ENCODE measurements at regions not wholly inside any gene's neighbourhood (a gene's known extent, or its start where the extent isn't known, plus 50 kb on each side); places are given as distances from the start of the nearest gene placed in this dataset.

DNA sequence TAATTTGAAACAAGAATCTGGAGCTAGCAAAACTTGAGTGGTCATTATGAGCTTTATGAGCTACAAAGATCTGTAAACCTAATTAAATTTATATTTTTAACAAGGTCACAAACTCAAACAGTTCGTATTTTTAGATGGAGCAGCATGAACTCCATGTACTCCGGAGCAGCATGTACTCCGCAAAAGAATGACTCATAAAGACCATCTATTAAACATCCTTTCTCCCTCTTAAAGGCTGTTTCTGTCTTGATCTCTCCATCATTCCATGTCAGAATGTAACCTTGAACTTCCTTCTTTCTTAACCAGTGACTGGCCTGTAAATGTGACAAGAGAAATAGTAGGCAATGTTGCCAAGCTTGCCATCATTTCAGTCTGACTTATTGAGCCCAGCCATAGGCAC is 696.9 kb downstream of the ZNF385D start:
- ATAC-seq: no peak

DNA sequence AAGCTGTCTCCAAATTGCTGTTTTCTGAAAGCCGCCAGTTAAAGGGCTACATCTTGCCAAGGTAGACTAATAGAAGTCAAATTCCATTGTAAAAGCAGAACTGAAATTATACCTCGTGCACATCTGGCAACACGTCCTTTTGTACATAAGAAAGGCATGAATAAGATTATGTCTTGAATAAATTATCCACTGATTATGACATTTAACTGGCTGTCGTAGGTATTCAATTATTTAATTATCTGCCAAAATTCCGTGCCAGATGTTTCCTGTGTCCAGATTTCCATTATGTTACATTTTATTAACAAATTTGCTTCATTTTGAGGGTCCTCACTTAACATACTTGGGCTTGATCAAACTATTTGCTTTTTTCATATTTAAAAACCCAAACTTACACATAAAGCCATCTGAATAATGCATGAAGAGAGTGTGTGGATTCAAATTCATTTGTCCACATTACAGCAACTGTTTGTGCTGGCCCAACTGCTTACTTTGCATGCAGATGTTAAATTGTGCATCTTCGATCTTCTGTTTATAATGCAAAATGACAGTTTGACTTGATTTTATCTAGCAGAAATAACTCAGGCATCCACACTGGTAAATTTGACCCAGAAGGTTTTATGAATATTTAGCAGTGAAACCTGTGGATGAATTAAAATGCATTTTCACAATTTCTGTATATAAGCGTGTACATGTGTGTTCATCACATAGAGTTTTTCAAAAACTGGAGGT is 701.5 kb downstream of the ZNF385D start:
- CTCF ChIA-PET: no interaction called here
- peaks cover 3% of the 10 kb centered on the region for H3K9me3 Mint-ChIP-seq (ENCODE audit: low read depth)
- POLR2A ChIA-PET: no interaction called here
- no peaks in the 10 kb centered on the region for H3K27me3 Mint-ChIP-seq
- no peak overlapping the region for H3K4me3 Mint-ChIP-seq
- intact Hi-C loops (cut with DNase I, micrococcal nuclease): no loop called here
- no peaks in the 10 kb centered on the region for H3K36me3 Mint-ChIP-seq (ENCODE audit: low read depth)
- no peaks in the 10 kb centered on the region for H3K4me1 Mint-ChIP-seq
- H3K27ac Mint-ChIP-seq: no peak overlapping the region
- DNase-seq (no peak), ATAC-seq (no peak)

More for the DNA sequence above, 696.9 kb downstream of the ZNF385D start:
- Mint-ChIP-seq H3K27me3 (no peaks in the 10 kb centered on the region), H3K4me1 (no peaks in the 10 kb centered on the region), H3K9me3 (ENCODE audit: low read depth) (peaks cover 3% of the 10 kb centered on the region), H3K27ac (no peak overlapping the region), H3K4me3 (no peak overlapping the region), H3K36me3 (ENCODE audit: low read depth) (no peaks in the 10 kb centered on the region)
- POLR2A ChIA-PET: no interaction called here
- CTCF ChIA-PET: no interaction called here
- intact Hi-C loops (cut with DNase I, micrococcal nuclease): no loop called here
- DNase-seq: no peak

DNA sequence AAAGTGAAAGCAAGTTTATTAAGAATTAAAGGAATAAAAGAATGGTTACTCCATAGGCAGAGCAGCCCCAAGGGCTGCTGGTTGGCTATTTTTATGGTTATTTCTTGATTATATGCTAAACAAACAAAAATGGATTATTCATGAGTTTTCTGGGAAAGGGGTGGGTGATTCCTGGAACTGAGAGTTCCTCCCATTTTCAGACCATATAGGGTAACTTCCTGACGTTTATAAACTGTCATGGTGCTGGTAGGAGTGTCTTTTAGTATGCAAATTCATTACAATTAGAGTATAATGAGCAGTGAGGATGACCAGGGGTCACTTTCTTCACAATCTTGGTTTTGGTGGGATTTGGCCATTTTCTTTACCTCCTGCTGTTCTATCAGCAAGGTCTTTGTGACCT is 707.9 kb downstream of the ZNF385D start:
- no peaks in the 10 kb centered on the region for H3K36me3 Mint-ChIP-seq (ENCODE audit: low read depth)
- ChIA-PET CTCF (no interaction called here), POLR2A (no interaction called here)
- H3K4me1 Mint-ChIP-seq: no peaks in the 10 kb centered on the region
- H3K27me3 Mint-ChIP-seq: no peaks in the 10 kb centered on the region
- no peak overlapping the region for H3K27ac Mint-ChIP-seq
- intact Hi-C loops (cut with DNase I, micrococcal nuclease): no loop called here
- H3K4me3 Mint-ChIP-seq: no peak overlapping the region
- ATAC-seq (no peak), DNase-seq (no peak)
- no peaks in the 10 kb centered on the region for H3K9me3 Mint-ChIP-seq (ENCODE audit: low read depth)

DNA sequence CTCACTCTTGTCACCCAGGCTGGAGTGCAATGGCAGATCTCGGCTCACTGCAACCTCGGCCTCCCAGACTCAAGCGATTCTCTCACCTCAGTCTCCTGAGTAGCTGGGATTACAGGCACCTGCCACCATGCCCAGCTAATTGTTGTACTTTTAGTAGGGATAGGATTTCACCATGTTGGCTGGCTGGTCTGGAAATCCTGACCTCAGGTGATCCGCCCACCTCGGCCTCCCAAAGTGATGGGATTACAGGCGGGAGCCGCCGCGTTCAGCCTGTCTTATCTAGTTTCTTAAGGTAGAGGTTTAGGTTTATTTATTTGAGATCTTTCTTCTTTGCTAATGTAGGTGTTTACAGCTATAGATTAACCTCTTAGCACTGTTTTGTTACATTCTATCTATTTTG is 708.8 kb downstream of the ZNF385D start:
- intact Hi-C loops (cut with DNase I, micrococcal nuclease): no loop called here

DNA sequence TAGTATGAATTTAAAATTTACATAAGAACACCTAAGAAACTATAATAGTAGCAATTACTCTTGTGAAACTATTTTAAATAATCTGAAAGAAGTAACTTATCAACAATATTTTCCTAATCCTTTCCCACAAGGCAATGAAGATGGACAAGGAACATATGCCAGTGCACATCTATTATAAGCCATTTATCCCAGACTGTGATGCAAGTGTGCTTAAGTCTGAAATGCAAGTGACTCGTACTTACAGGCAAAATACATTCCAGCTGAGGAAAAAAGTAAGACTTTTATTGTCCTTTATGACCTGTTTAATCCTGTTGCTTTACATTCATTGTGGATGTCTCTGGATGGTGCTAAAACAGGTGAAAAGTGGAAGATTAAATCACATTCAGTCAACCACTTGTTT is 709.4 kb downstream of the ZNF385D start:
- H3K27ac Mint-ChIP-seq: no peak overlapping the region
- no peaks in the 10 kb centered on the region for H3K4me1 Mint-ChIP-seq
- DNase-seq (no peak), ATAC-seq (no peak)
- intact Hi-C loops (cut with DNase I, micrococcal nuclease): no loop called here
- POLR2A ChIA-PET: no interaction called here
- no peak overlapping the region for H3K4me3 Mint-ChIP-seq
- H3K9me3 Mint-ChIP-seq (ENCODE audit: low read depth): peaks cover 2% of the 10 kb centered on the region
- CTCF ChIA-PET: no interaction called here
- H3K36me3 Mint-ChIP-seq (ENCODE audit: low read depth): no peaks in the 10 kb centered on the region
- no peaks in the 10 kb centered on the region for H3K27me3 Mint-ChIP-seq

More for the DNA sequence above, 708.8 kb downstream of the ZNF385D start:
- ChIA-PET CTCF (no interaction called here), POLR2A (no interaction called here)
- Mint-ChIP-seq H3K27me3 (no peaks in the 10 kb centered on the region), H3K27ac (no peak overlapping the region), H3K4me3 (no peak overlapping the region), H3K36me3 (ENCODE audit: low read depth) (no peaks in the 10 kb centered on the region), H3K4me1 (no peaks in the 10 kb centered on the region), H3K9me3 (ENCODE audit: low read depth) (peaks cover 2% of the 10 kb centered on the region)
- ATAC-seq (no peak), DNase-seq (no peak)

DNA sequence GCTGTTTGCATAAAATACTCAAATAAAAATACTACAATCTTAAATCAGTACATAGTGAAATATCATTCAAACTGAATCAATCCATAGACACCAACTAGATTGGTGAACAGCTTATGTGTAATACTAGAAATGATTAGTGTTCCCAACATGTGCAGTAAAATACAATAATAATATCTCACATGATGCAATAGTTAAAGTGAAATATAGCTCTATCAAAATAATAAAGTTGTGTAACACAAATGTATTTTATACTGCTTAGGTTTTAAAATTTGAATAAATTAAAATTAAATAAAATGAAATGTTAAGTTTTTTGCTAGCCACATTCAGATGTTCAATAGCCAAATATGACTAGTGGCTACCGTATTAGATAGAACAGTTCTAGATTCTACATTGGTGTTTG is 714.1 kb downstream of the ZNF385D start:
- no peaks in the 10 kb centered on the region for H3K36me3 Mint-ChIP-seq (ENCODE audit: low read depth)

DNA sequence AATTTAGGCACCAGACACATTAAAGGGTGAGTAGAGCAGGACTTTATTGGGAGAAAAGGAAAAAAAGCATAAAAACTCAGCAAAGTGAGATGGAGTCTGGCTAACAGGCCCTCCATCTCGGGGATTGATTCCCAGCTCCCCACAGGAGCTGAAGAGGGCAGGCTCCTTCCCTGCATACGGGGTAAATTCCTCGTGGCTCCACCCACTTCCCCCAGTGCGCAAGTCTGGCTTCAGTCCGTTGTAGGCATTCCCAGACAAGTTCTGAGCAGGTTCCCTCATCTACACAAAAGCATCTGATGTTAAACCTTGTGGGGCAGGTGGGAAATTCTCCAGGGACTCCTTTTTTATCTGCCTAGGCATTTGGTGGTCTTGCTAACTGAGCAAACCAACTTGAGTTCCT is 722.6 kb downstream of the ZNF385D start:
- no peaks in the 10 kb centered on the region for H3K27me3 Mint-ChIP-seq
- POLR2A ChIA-PET: no interaction called here
- no peak overlapping the region for H3K27ac Mint-ChIP-seq
- CTCF ChIA-PET: no interaction called here
- no peak overlapping the region for H3K4me3 Mint-ChIP-seq
- ATAC-seq (no peak), DNase-seq (no peak)
- no peaks in the 10 kb centered on the region for H3K36me3 Mint-ChIP-seq (ENCODE audit: low read depth)
- H3K4me1 Mint-ChIP-seq: no peaks in the 10 kb centered on the region
- H3K9me3 Mint-ChIP-seq (ENCODE audit: low read depth): peaks cover 3% of the 10 kb centered on the region
- intact Hi-C loops (cut with DNase I, micrococcal nuclease): no loop called here

More for the DNA sequence above, 714.1 kb downstream of the ZNF385D start:
- no peak overlapping the region for H3K4me3 Mint-ChIP-seq
- no peaks in the 10 kb centered on the region for H3K4me1 Mint-ChIP-seq
- H3K27me3 Mint-ChIP-seq: no peaks in the 10 kb centered on the region
- intact Hi-C loops (cut with DNase I, micrococcal nuclease): no loop called here
- no peak overlapping the region for H3K27ac Mint-ChIP-seq
- DNase-seq: no peak
- peaks cover 2% of the 10 kb centered on the region for H3K9me3 Mint-ChIP-seq (ENCODE audit: low read depth)
- POLR2A ChIA-PET: no interaction called here
- ATAC-seq: no peak
- CTCF ChIA-PET: interaction anchor here (1.0 kb wide), 1 partner anchor 13 kb away, joined by 3 read pairs; no protein-coding TSS in a partner anchor

DNA sequence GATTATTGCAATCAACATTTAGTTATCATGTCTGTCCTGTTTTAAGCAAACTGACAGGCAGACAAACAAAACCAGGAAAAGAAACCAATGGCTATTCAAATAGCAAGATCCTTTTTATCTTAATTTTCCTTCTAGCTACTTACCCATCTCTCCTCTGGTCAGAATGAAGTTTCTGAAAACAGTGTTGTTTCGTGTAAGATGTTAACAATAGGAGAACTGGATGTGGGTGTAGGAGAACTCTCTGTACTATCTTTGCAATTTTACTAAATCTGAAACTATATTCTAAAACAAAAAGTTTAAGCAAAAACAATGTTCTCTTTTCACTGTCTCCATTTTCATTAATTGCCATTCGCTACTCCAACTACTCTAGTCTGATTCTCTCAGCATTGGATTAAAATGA is 726.4 kb downstream of the ZNF385D start:
- H3K27ac Mint-ChIP-seq: no peak overlapping the region
- no peaks in the 10 kb centered on the region for H3K27me3 Mint-ChIP-seq
- H3K9me3 Mint-ChIP-seq (ENCODE audit: low read depth): peaks cover 3% of the 10 kb centered on the region
- DNase-seq (no peak), ATAC-seq (no peak)
- intact Hi-C loops (cut with DNase I, micrococcal nuclease): no loop called here
- H3K36me3 Mint-ChIP-seq (ENCODE audit: low read depth): no peaks in the 10 kb centered on the region
- no peak overlapping the region for H3K4me3 Mint-ChIP-seq
- POLR2A ChIA-PET: no interaction called here
- CTCF ChIA-PET: no interaction called here
- H3K4me1 Mint-ChIP-seq: no peaks in the 10 kb centered on the region

DNA sequence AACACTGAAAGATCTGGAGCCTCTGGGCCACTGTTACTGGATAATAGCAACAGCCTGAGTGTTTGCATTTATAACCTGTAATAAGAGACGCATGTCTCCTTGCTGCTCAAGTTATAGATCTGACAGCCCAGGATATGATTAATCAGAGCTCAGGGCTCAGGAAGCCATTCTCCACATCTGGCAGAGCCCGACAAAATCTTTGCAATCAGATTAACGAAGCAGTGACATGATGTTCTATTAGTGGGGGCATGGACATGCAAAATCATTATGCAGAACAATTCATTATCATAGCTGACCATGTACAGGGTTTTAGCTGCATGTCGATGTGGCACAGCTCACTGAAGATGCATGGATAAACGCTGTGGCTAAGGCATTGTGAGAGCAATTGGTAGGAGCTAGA is 730.3 kb downstream of the ZNF385D start:
- Mint-ChIP-seq H3K9me3 (ENCODE audit: low read depth) (peaks cover 10% of the 10 kb centered on the region), H3K27ac (no peak overlapping the region), H3K4me3 (no peak overlapping the region), H3K27me3 (no peaks in the 10 kb centered on the region), H3K4me1 (no peaks in the 10 kb centered on the region), H3K36me3 (ENCODE audit: low read depth) (no peaks in the 10 kb centered on the region)
- CTCF ChIA-PET: no interaction called here
- ATAC-seq (no peak), DNase-seq (no peak)
- POLR2A ChIA-PET: no interaction called here
- intact Hi-C loops (cut with DNase I, micrococcal nuclease): no loop called here

DNA sequence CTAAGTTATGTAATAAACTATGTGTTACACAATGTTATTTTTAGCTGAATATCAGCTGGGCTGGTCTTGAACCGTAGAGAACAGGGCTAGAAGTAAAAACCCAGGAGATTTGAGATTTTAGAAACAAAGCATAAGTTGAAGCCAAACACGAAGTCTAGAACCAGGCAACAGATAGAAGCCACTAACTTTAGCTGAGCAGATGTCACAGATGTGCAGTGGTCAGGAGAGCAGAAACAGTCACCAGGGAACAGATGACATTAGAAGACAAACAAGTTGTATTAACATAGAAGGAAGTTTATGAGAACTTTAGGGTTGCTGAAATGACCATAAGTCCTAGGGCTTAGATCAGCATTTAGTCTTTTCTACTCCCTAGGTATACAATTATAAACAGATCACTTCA is 731.0 kb downstream of the ZNF385D start:
- no peak overlapping the region for H3K27ac Mint-ChIP-seq
- POLR2A ChIA-PET: no interaction called here
- peaks cover 13% of the 10 kb centered on the region for H3K9me3 Mint-ChIP-seq (ENCODE audit: low read depth)

DNA sequence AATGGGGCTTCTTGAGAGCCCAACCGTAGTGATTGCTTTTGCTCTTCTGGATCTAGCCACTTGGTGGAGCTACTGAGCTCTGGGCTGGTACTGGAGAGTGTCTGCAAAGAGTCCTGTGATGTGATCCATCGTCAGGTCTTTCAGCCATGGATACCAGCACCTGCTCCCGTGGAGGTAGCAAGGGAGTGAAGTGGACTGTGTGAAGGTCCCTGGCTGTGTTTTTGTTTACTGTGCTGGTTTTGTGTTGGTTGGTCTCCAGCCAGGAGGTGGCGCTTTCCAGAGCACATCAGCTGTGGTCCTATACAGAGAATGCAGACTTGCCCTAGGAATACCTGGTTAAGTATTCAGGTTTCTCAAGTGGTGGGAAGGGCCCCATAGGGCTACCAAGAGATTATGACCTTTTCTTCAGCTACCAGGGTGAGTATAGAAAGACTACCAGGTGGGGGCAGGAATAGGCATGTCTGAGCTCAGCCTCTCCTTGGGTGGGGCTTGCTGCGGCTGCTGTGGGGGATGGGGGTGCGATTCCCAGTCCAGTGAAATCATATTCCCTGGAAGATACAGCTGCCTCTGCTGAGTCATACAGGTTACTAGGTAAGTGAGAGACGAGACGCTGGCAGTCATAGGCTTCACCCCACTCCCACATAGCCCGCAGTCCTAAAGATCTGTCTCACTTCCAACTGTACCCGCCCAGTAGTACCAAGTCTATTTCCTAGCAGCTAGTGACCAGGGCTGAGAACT is 733.7 kb downstream of the ZNF385D start:
- no peak for DNase-seq
- no peak for ATAC-seq
- Mint-ChIP-seq H3K27ac (no peak overlapping the region), H3K36me3 (ENCODE audit: low read depth) (no peaks in the 10 kb centered on the region), H3K4me3 (no peak overlapping the region), H3K9me3 (ENCODE audit: low read depth) (peaks cover 22% of the 10 kb centered on the region), H3K27me3 (no peaks in the 10 kb centered on the region), H3K4me1 (no peaks in the 10 kb centered on the region)
- intact Hi-C loops (cut with DNase I, micrococcal nuclease): no loop called here
- ChIA-PET CTCF (interaction anchor here (0.9 kb wide), 1 partner anchor 13 kb away, joined by 3 read pairs; no protein-coding TSS in a partner anchor), POLR2A (no interaction called here)

More for the DNA sequence above, 731.0 kb downstream of the ZNF385D start:
- intact Hi-C loops (cut with DNase I, micrococcal nuclease): no loop called here
- no peaks in the 10 kb centered on the region for H3K4me1 Mint-ChIP-seq
- H3K36me3 Mint-ChIP-seq (ENCODE audit: low read depth): no peaks in the 10 kb centered on the region
- no peaks in the 10 kb centered on the region for H3K27me3 Mint-ChIP-seq
- CTCF ChIA-PET: no interaction called here
- DNase-seq: no peak
- no peak for ATAC-seq
- H3K4me3 Mint-ChIP-seq: no peak overlapping the region

DNA sequence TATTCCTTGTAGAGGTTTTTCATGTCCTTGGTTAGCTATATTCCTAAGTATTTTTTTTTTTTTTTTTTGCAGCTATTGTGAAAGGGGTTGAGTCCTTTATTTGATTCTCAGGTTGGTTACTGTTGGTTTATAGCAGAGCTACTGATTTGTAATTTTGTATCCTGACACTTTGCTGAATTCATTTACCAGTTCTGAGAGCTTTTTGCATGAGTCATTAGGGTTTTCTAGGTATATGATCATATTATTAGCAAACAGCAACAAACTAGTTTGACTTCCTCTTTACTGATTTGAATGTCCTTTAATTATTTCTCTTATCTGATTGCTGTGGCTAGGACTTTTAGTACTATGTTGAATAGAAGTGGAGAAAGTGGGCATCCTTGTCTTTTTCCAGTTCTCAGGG is 737.4 kb downstream of the ZNF385D start:
- DNase-seq: no peak
- Mint-ChIP-seq H3K27ac (no peak overlapping the region), H3K9me3 (ENCODE audit: low read depth) (peaks cover 22% of the 10 kb centered on the region), H3K4me3 (no peak overlapping the region), H3K4me1 (no peaks in the 10 kb centered on the region), H3K36me3 (ENCODE audit: low read depth) (no peaks in the 10 kb centered on the region), H3K27me3 (no peaks in the 10 kb centered on the region)
- intact Hi-C loops (cut with DNase I, micrococcal nuclease): no loop called here
- ChIA-PET POLR2A (no interaction called here), CTCF (no interaction called here)
- ATAC-seq: no peak
